Lower leg skin (tissue), 3 donors: ENCODE measurements at regions not wholly inside any gene's neighbourhood (a gene's known extent, or its start where the extent isn't known, plus 50 kb on each side); places are given as distances from the start of the nearest gene placed in this dataset.

ENCODE experiments used
- POLR2A ChIP-seq, 2 donors: fragments of 450-650 bp; IDR thresholded peaks; one replicate each; pipeline ENCODE4 v1.6.1; 2016 to 2017; ENCODE audit warnings: antibody characterized with exemption in 2 of 2, mild to moderate bottlenecking in 1 of 2, moderate library complexity in 1 of 2
- TF ChIP-seq, protein P1 (sequence below), 3 donors: fragments of 450-650 bp; IDR thresholded peaks; one replicate each; pipeline ENCODE4 v1.5.1; 2016; ENCODE audit warnings: antibody characterized with exemption in 3 of 3, mild to moderate bottlenecking in 3 of 3, moderate library complexity in 2 of 3

DNA sequence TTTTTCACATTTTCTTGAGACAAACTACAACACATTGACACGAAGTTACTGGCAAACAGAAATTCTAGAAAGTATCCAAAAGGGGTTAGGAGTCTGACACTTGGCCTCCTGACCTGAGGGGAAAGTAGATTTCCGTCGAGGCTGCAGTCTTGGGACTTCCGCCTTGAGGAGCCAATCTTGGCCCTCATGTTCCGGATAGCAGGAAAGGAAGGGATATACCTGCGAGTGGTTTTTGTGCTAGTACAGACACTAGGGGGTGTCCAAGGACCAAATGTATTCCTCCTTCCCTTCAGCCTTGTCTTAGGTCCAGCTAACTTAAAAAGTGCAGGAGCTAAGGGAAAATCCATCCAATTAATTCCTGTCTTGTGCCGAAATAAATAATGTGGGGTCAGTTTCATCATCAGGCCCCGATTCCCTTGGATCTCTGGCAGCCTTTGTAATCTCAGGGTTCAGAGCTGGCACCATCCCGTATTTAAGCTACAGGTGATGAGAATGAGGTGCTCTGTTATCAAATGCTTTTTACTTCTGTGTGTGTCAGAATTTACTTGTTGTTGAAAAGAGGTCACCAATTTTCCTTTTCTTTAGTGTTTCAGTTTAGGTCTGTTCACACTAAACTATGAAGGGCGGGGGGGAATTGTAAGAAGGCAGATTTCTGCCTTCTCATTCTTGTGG, 330.2 kb upstream of the FANCL start:
- TF ChIP-seq, protein P1, sequence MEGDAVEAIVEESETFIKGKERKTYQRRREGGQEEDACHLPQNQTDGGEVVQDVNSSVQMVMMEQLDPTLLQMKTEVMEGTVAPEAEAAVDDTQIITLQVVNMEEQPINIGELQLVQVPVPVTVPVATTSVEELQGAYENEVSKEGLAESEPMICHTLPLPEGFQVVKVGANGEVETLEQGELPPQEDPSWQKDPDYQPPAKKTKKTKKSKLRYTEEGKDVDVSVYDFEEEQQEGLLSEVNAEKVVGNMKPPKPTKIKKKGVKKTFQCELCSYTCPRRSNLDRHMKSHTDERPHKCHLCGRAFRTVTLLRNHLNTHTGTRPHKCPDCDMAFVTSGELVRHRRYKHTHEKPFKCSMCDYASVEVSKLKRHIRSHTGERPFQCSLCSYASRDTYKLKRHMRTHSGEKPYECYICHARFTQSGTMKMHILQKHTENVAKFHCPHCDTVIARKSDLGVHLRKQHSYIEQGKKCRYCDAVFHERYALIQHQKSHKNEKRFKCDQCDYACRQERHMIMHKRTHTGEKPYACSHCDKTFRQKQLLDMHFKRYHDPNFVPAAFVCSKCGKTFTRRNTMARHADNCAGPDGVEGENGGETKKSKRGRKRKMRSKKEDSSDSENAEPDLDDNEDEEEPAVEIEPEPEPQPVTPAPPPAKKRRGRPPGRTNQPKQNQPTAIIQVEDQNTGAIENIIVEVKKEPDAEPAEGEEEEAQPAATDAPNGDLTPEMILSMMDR (IDR thresholded peaks at IDR 0.05): no peak
- TF ChIP-seq POLR2A (IDR thresholded peaks at IDR 0.05): no peak
